ENCODE measurements at regions not wholly inside any gene's neighbourhood (a gene's known extent, or its start where the extent isn't known, plus 50 kb on each side); places are given as distances from the start of the nearest gene placed in this dataset.

- TF ChIP-seq ZNF416 (tag by site-specific recombination; IDR thresholded peaks at IDR 0.05) = no peak
- TF ChIP-seq ZNF548 (tag by site-specific recombination; IDR thresholded peaks at IDR 0.05) = no peak
- no peak for TF ChIP-seq ZBTB11 (tag by site-specific recombination; conservative IDR thresholded peaks at IDR 0.05; ENCODE audit: low read depth)
- TF ChIP-seq CTCF (tag by site-specific recombination; IDR thresholded peaks at IDR 0.05) = no peak
- TF ChIP-seq ZNF350 (tag by site-specific recombination; IDR thresholded peaks at IDR 0.05) = no peak
- TF ChIP-seq ZNF24 (tag by site-specific recombination; IDR thresholded peaks at IDR 0.05) = no peak
- no peak for TF ChIP-seq ZBTB7A (tag by site-specific recombination; IDR thresholded peaks at IDR 0.05; ENCODE audit: low read depth)
- no peak for TF ChIP-seq ZNF112 (tag by site-specific recombination; IDR thresholded peaks at IDR 0.05)
Measured at GRCh38 chr13:57438072-57438471, 193.5 kb upstream of the PCDH17 start.

Data from HEK293 (cell line).